Mesothelial cell of epicardium (in vitro differentiated cells): ENCODE measurements at regions not wholly inside any gene's neighbourhood (a gene's known extent, or its start where the extent isn't known, plus 50 kb on each side); places are given as distances from the start of the nearest gene placed in this dataset.
A peak's percentile ranks its signal among the peaks of the same experiment; 100 is the strongest.
"Not testable (repeated sequence)": the region's sequence is repeated elsewhere in the genome, so short reads cannot be mapped to it uniquely, and the experiment has no call there.

Experiments used
- DNase-seq, 2 experiments: peaks; one replicate each; pipeline ENCODE4 v3.0.0; 2021; ENCODE audit warnings: low spot score in 2 of 2; ENCODE audit not compliant: unreplicated experiment in 2 of 2
- H3K27ac Mint-ChIP-seq: 2 replicates; pipeline ENCODE4 v1.8.0; 2021; ENCODE audit warnings: mixed read lengths
- H3K27me3 Mint-ChIP-seq: 2 replicates; pipeline ENCODE4 v1.8.0; 2021; ENCODE audit warnings: low read depth, mixed read lengths
- H3K36me3 Mint-ChIP-seq: 2 replicates; pipeline ENCODE4 v1.8.0; 2021; ENCODE audit warnings: mixed read lengths
- H3K4me1 Mint-ChIP-seq: 2 replicates; pipeline ENCODE4 v1.8.0; 2021; ENCODE audit warnings: mixed read lengths
- H3K4me3 Mint-ChIP-seq: 2 replicates; pipeline ENCODE4 v1.8.0; 2021; ENCODE audit warnings: mild to moderate bottlenecking, moderate library complexity, mixed read lengths
- H3K9me3 Mint-ChIP-seq: 2 replicates; pipeline ENCODE4 v1.8.0; 2021; ENCODE audit warnings: mixed read lengths
- CTCF ChIP-seq: fragments of 200-600 bp; sonication (generic); IDR thresholded peaks from one replicate; pipeline ENCODE4 v1.5.0; 2021; ENCODE audit warnings: antibody characterized with exemption; ENCODE audit not compliant: unreplicated experiment

GRCh38 chr13:18276280-18276679, 905.3 kb downstream of the TUBA3C start:
- H3K36me3 Mint-ChIP-seq, result not testable (repeated sequence)

GRCh38 chr13:18273785-18274514, 907.7 kb downstream of the TUBA3C start:
- DNase-seq, H3K4me3 Mint-ChIP-seq, H3K9me3 Mint-ChIP-seq, H3K36me3 Mint-ChIP-seq, H3K27me3 Mint-ChIP-seq, H3K4me1 Mint-ChIP-seq, H3K27ac Mint-ChIP-seq: not testable (repeated sequence)

More at GRCh38 chr13:18276280-18276679, 905.3 kb downstream of the TUBA3C start:
- DNase-seq, H3K9me3 Mint-ChIP-seq, H3K4me1 Mint-ChIP-seq, H3K27ac Mint-ChIP-seq, H3K4me3 Mint-ChIP-seq, H3K27me3 Mint-ChIP-seq: not testable (repeated sequence)

- DNase-seq, H3K4me1 Mint-ChIP-seq, H3K36me3 Mint-ChIP-seq: not testable (repeated sequence)
These were observed 922.7 kb downstream of the TUBA3C start for GRCh38 chr13:18258801-18259419.

GRCh38 chr13:18257686-18258085, 923.9 kb downstream of the TUBA3C start:
- not testable (repeated sequence) for H3K27ac Mint-ChIP-seq, DNase-seq, H3K27me3 Mint-ChIP-seq, H3K4me1 Mint-ChIP-seq, H3K36me3 Mint-ChIP-seq, H3K4me3 Mint-ChIP-seq
- peaks cover 10% of the 10 kb centered on the region for H3K9me3 Mint-ChIP-seq

More at GRCh38 chr13:18258801-18259419, 922.7 kb downstream of the TUBA3C start:
- peaks cover 10% of the 10 kb centered on the region for H3K9me3 Mint-ChIP-seq
- H3K27me3 Mint-ChIP-seq, H3K4me3 Mint-ChIP-seq, H3K27ac Mint-ChIP-seq: not testable (repeated sequence)

GRCh38 chr13:18252848-18253247, 928.8 kb downstream of the TUBA3C start:
- H3K27me3 Mint-ChIP-seq, H3K4me3 Mint-ChIP-seq, H3K4me1 Mint-ChIP-seq, H3K27ac Mint-ChIP-seq, DNase-seq: not testable (repeated sequence)
- H3K9me3 Mint-ChIP-seq, result peaks cover 26% of the 10 kb centered on the region
- TF ChIP-seq CTCF, result peak; percentile 44
- H3K36me3 Mint-ChIP-seq, result peaks cover 10% of the 10 kb centered on the region

- not testable (repeated sequence) for H3K27me3 Mint-ChIP-seq, H3K4me1 Mint-ChIP-seq, H3K4me3 Mint-ChIP-seq, DNase-seq, H3K27ac Mint-ChIP-seq, H3K36me3 Mint-ChIP-seq
- H3K9me3 Mint-ChIP-seq, result peaks cover 19% of the 10 kb centered on the region
These were observed 932.9 kb downstream of the TUBA3C start for GRCh38 chr13:18248533-18249240.

GRCh38 chr13:18240086-18240485, 941.5 kb downstream of the TUBA3C start:
- not testable (repeated sequence) for H3K27ac Mint-ChIP-seq
- peaks cover 28% of the 10 kb centered on the region for H3K9me3 Mint-ChIP-seq

GRCh38 chr13:18238586-18238985, 943.0 kb downstream of the TUBA3C start:
- H3K4me3 Mint-ChIP-seq, DNase-seq, H3K4me1 Mint-ChIP-seq, H3K27me3 Mint-ChIP-seq, H3K36me3 Mint-ChIP-seq, H3K27ac Mint-ChIP-seq: not testable (repeated sequence)
- peaks cover 24% of the 10 kb centered on the region for H3K9me3 Mint-ChIP-seq

More at GRCh38 chr13:18240086-18240485, 941.5 kb downstream of the TUBA3C start:
- not testable (repeated sequence) for H3K4me1 Mint-ChIP-seq, DNase-seq, H3K36me3 Mint-ChIP-seq, H3K4me3 Mint-ChIP-seq, H3K27me3 Mint-ChIP-seq

- H3K36me3 Mint-ChIP-seq, result peaks cover 2% of the 10 kb centered on the region
- no peak overlapping the region for H3K4me3 Mint-ChIP-seq
- no peak for TF ChIP-seq CTCF
- H3K4me1 Mint-ChIP-seq, result no peaks in the 10 kb centered on the region
- no peak overlapping the region for H3K27ac Mint-ChIP-seq
- DNase-seq, result no peak
- peaks cover 21% of the 10 kb centered on the region for H3K9me3 Mint-ChIP-seq
- H3K27me3 Mint-ChIP-seq, result no peaks in the 10 kb centered on the region
These were observed 945.2 kb downstream of the TUBA3C start for GRCh38 chr13:18236528-18236815.
